ENCODE measurements at regions not wholly inside any gene's neighbourhood (a gene's known extent, or its start where the extent isn't known, plus 50 kb on each side); places are given as distances from the start of the nearest gene placed in this dataset.

GRCh38 chr2:100664021-100664755, 101.4 kb downstream of the PDCL3 start:
- no peak for TF ChIP-seq CTCF (IDR thresholded peaks at IDR 0.05)
- TF ChIP-seq EZH2 (IDR thresholded peaks at IDR 0.05): no peak
